Loucy (cell line): ENCODE measurements at regions not wholly inside any gene's neighbourhood (a gene's known extent, or its start where the extent isn't known, plus 50 kb on each side); places are given as distances from the start of the nearest gene placed in this dataset.
A peak's percentile ranks its signal among the peaks of the same experiment; 100 is the strongest.

Experiments
- H2AFZ ChIP-seq: fragments of 200-600 bp; sonication (generic); 2 replicates; pipeline ENCODE4 v1.6.0; 2016; ENCODE audit warnings: antibody characterized with exemption, mild to moderate bottlenecking, low read length, moderate library complexity
- H3F3A ChIP-seq: fragments of 200-600 bp; 2 replicates; pipeline ENCODE4 v1.6.0; 2016; ENCODE audit warnings: antibody characterized with exemption, low read depth, mild to moderate bottlenecking
- H3K27me3 ChIP-seq: fragments of 200-600 bp; sonication (generic); 2 replicates; pipeline ENCODE4 v1.6.1; 2014; ENCODE audit warnings: low read length, mild to moderate bottlenecking; ENCODE audit not compliant: insufficient read depth, poor library complexity, severe bottlenecking
- H3K36me3 ChIP-seq: fragments of 200-600 bp; sonication (generic); 2 replicates; pipeline ENCODE4 v1.6.1; 2016; ENCODE audit warnings: low read length; ENCODE audit not compliant: insufficient read depth
- H3K4me1 ChIP-seq: fragments of 200-600 bp; sonication (generic); 2 replicates; pipeline ENCODE4 v1.5.1; 2014; ENCODE audit warnings: low read length, mild to moderate bottlenecking; ENCODE audit not compliant: insufficient read depth, poor library complexity, severe bottlenecking
- H3K4me2 ChIP-seq: fragments of 200-600 bp; sonication (generic); 2 replicates; pipeline ENCODE4 v1.6.0; 2014; ENCODE audit warnings: antibody characterized with exemption, low read length, low read depth, mild to moderate bottlenecking; ENCODE audit not compliant: poor library complexity, severe bottlenecking
- H3K4me3 ChIP-seq: fragments of 200-600 bp; sonication (generic); 2 replicates; pipeline ENCODE4 v1.5.1; 2014; ENCODE audit warnings: low read length, mild to moderate bottlenecking, mixed read lengths; ENCODE audit not compliant: poor library complexity, severe bottlenecking
- H3K79me2 ChIP-seq: fragments of 200-600 bp; sonication (generic); 2 replicates; pipeline ENCODE4 v1.6.1; 2014; ENCODE audit warnings: low read length; ENCODE audit not compliant: insufficient read depth
- H3K9ac ChIP-seq: fragments of 200-600 bp; sonication (generic); 2 replicates; pipeline ENCODE4 v1.6.0; 2014; ENCODE audit warnings: mild to moderate bottlenecking, low read depth, low read length, moderate library complexity; ENCODE audit not compliant: poor library complexity, severe bottlenecking
- H3K9me2 ChIP-seq: fragments of 200-600 bp; sonication (generic); replicated peaks from 2 replicates; pipeline ENCODE4 v1.6.1; 2016; ENCODE audit warnings: low read depth, low read length, mixed read lengths
- H3K9me3 ChIP-seq: fragments of 200-600 bp; sonication (generic); 2 replicates; pipeline ENCODE4 v1.6.1; 2014; ENCODE audit warnings: mild to moderate bottlenecking, antibody characterized with exemption, low read length, low read depth; ENCODE audit not compliant: insufficient read depth
- H4K20me1 ChIP-seq: fragments of 200-600 bp; sonication (generic); 2 replicates; pipeline ENCODE4 v1.6.0; 2014; ENCODE audit warnings: antibody characterized with exemption, low read length, mild to moderate bottlenecking; ENCODE audit not compliant: insufficient read depth, poor library complexity, severe bottlenecking
- EZH2phosphoT487 ChIP-seq: fragments of 200-600 bp; IDR thresholded peaks from 2 replicates; pipeline ENCODE4 v1.6.1; 2018; ENCODE audit warnings: antibody characterized with exemption, mild to moderate bottlenecking, moderate library complexity, borderline replicate concordance
- TF ChIP-seq, protein P1 (sequence below): fragments of 200-600 bp; sonication (generic); conservative IDR thresholded peaks from 2 replicates; pipeline ENCODE4 v1.5.1; 2014; ENCODE audit warnings: mild to moderate bottlenecking, antibody characterized with exemption, low read length

DNA sequence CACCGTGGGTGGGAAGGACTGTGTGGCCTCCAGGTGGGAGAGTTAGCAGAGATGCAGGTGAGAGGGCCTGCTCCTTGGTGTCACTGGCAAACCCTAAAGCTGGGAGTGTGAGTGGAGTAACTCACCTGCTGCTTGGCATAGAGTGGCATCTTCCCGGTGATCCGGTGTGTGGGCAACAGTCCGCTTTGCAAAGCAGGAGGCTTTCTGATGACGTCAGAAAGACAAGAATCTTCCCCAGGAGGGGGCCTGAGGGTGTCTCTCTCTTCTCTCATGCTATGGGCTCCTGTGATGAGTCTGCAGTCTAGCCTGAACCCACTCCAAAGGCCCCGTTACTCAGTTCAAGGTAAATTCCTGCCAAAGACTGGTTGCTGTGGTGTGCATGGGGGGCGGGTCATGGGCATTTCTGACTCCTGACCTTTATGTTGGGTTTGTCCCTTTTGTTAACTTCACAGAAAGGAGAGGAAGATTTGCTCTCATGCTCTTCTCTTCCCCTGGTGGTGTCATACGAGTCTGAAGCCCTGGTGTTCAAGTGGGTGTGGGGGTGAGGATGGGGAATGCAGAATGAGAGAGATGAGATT is 187.9 kb downstream of the GATA3 start:
- H3K4me2 ChIP-seq: no peak overlapping the region
- no peaks in the 10 kb centered on the region for H3K36me3 ChIP-seq
- peaks cover 10% of the 10 kb centered on the region; the same call in 1 of the 2 replicates for H3K9me3 ChIP-seq
- no peak overlapping the region for H3K9ac ChIP-seq
- H3F3A ChIP-seq: peaks cover 13% of the 10 kb centered on the region
- peaks cover 60% of the 10 kb centered on the region for H3K4me1 ChIP-seq
- no peaks in the 10 kb centered on the region for H3K9me2 ChIP-seq
- H4K20me1 ChIP-seq: no peaks in the 10 kb centered on the region
- no peak for TF ChIP-seq EZH2phosphoT487
- TF ChIP-seq, protein P1, sequence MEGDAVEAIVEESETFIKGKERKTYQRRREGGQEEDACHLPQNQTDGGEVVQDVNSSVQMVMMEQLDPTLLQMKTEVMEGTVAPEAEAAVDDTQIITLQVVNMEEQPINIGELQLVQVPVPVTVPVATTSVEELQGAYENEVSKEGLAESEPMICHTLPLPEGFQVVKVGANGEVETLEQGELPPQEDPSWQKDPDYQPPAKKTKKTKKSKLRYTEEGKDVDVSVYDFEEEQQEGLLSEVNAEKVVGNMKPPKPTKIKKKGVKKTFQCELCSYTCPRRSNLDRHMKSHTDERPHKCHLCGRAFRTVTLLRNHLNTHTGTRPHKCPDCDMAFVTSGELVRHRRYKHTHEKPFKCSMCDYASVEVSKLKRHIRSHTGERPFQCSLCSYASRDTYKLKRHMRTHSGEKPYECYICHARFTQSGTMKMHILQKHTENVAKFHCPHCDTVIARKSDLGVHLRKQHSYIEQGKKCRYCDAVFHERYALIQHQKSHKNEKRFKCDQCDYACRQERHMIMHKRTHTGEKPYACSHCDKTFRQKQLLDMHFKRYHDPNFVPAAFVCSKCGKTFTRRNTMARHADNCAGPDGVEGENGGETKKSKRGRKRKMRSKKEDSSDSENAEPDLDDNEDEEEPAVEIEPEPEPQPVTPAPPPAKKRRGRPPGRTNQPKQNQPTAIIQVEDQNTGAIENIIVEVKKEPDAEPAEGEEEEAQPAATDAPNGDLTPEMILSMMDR: no peak
- no peak overlapping the region for H2AFZ ChIP-seq
- H3K27me3 ChIP-seq: no peaks in the 10 kb centered on the region
- no peaks in the 10 kb centered on the region for H3K79me2 ChIP-seq
- H3K4me3 ChIP-seq: no peak overlapping the region

DNA sequence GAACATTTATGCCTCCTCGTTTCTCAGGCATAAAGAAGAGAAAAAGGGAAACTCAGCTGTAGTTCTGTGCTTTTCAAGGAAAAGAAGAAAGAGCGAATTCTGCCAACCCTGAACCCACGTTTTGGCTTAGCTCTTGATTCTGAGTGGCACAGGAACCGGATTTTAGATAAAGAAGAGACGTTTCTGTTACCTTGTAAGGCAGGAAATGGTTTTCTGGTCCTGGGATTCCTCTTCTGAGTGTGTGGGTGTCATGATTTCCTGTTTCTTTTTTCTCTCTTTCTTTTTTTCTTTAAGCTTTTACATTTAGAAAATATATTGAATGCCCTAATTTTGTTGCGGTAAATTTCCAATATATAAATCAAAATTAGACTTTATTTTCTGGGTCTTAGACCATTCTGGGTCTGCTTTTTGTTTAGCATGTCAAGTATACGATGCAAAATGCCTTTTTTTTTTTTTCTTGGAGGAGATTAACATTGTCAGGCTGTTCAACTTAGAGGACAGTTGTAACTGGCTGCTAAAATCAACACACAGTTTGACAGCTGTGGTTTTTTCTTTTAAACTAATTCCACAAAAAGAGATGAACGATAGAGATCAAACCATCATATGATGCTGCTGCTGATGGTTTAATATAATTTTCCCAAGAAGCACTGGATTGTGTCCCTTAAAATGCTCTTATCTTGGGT is 190.8 kb downstream of the GATA3 start:
- TF ChIP-seq, protein P1: no peak
- TF ChIP-seq EZH2phosphoT487: no peak
- Histone ChIP-seq H3K9ac (peak overlapping the region; percentile 67), H3K4me3 (peak overlapping the region; percentile 69), H3K9me2 (no peaks in the 10 kb centered on the region), H3K4me1 (peaks cover 49% of the 10 kb centered on the region), H3K79me2 (no peaks in the 10 kb centered on the region), H3K4me2 (peak overlapping the region; percentile 79), H3K9me3 (peaks cover 12% of the 10 kb centered on the region; the same call in 1 of the 2 replicates), H3F3A (peaks cover 13% of the 10 kb centered on the region), H3K36me3 (no peaks in the 10 kb centered on the region), H4K20me1 (no peaks in the 10 kb centered on the region), H2AFZ (peak overlapping the region; percentile 31; the same call in 1 of the 2 replicates), H3K27me3 (no peaks in the 10 kb centered on the region)

DNA sequence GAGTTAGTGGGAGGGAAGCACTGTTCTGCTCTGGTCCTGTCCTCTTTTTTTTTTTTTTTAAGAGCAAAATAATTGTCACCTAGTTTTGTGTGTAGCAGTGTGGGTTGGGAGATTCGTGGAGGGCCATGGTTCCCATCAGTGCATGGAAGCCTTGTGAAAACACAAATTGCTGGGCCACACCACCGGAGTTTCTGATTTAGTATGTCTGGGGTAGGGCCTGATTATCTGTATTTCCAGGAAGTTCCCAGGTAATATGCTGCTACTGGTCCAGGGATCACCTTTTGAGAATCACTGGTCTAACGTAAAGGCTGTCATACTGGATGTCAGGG is 191.3 kb downstream of the GATA3 start:
- no peaks in the 10 kb centered on the region for H3K79me2 ChIP-seq
- no peak for TF ChIP-seq EZH2phosphoT487
- TF ChIP-seq, protein P1: no peak
- peak overlapping the region; percentile 79 for H3K4me2 ChIP-seq
- H3K36me3 ChIP-seq: no peaks in the 10 kb centered on the region
- peaks cover 49% of the 10 kb centered on the region for H3K4me1 ChIP-seq
- peaks cover 13% of the 10 kb centered on the region for H3F3A ChIP-seq
- H3K4me3 ChIP-seq: peak overlapping the region; percentile 69
- H4K20me1 ChIP-seq: no peaks in the 10 kb centered on the region
- no peak overlapping the region for H2AFZ ChIP-seq
- peak overlapping the region; percentile 67 for H3K9ac ChIP-seq
- H3K9me3 ChIP-seq: peaks cover 12% of the 10 kb centered on the region; the same call in 1 of the 2 replicates
- H3K9me2 ChIP-seq: no peaks in the 10 kb centered on the region
- no peaks in the 10 kb centered on the region for H3K27me3 ChIP-seq
